Keratinocyte (primary cell): ENCODE measurements at regions not wholly inside any gene's neighbourhood (a gene's known extent, or its start where the extent isn't known, plus 50 kb on each side); places are given as distances from the start of the nearest gene placed in this dataset.

ENCODE experiments used
- DNase-seq: peaks from one replicate; pipeline ENCODE4 v3.0.0-alpha.2; 2011; ENCODE audit warnings: low read depth, missing footprints, low spot score
- FAIRE-seq: peaks from 2 replicates; lab custom pipeline; 2011; peaks lifted over from hg19 to GRCh38; lab: Jason Lieb, UNC
- H2AFZ ChIP-seq: 2 replicates; pipeline ENCODE4 v1.6.0; 2012; ENCODE audit warnings: low read length, control low read depth, inconsistent platforms; ENCODE audit not compliant: control insufficient read depth
- H3K27ac ChIP-seq: 2 replicates; pipeline ENCODE4 v1.5.1; 2011; ENCODE audit warnings: low read length; ENCODE audit not compliant: control insufficient read depth, insufficient read depth
- H3K27me3 ChIP-seq: 3 replicates; pipeline ENCODE4 v1.6.0; 2011; ENCODE audit warnings: low read length; ENCODE audit not compliant: control insufficient read depth, insufficient read depth; ENCODE audit errors: extremely low read depth
- H3K36me3 ChIP-seq, 2 experiments: 2 replicates in 1 of 2; 3 replicates in 1 of 2; pipeline ENCODE4 v1.5.1; 2011; ENCODE audit warnings: low read length in 2 of 2, mild to moderate bottlenecking in 1 of 2; ENCODE audit not compliant: control insufficient read depth in 2 of 2, insufficient read depth in 2 of 2; ENCODE audit errors: extremely low read depth in 1 of 2
- H3K4me1 ChIP-seq: 3 replicates; pipeline ENCODE4 v1.5.1; 2011; ENCODE audit warnings: low read length; ENCODE audit not compliant: control insufficient read depth, insufficient read depth; ENCODE audit errors: extremely low read depth
- H3K4me2 ChIP-seq: 3 replicates; pipeline ENCODE4 v1.6.0; 2011; ENCODE audit warnings: low read depth, low read length; ENCODE audit not compliant: control insufficient read depth, insufficient read depth; ENCODE audit errors: extremely low read depth
- H3K4me3 ChIP-seq, 3 experiments: fragments of 200-600 bp in 1 of 3; sonication (generic) in 1 of 3; 2 replicates in 2 of 3; 3 replicates in 1 of 3; pipeline ENCODE4 v1.5.1; 2011 to 2016; ENCODE audit warnings: low read length in 3 of 3, mild to moderate bottlenecking in 3 of 3, control low read depth in 2 of 3, inconsistent platforms in 1 of 3, low read depth in 1 of 3, mixed read lengths in 1 of 3, mixed run types in 1 of 3, moderate library complexity in 1 of 3; ENCODE audit not compliant: control insufficient read depth in 2 of 3, insufficient read depth in 2 of 3; ENCODE audit errors: extremely low read depth in 1 of 3
- H3K79me2 ChIP-seq: 2 replicates; pipeline ENCODE4 v1.6.0; 2012; ENCODE audit warnings: low read length; ENCODE audit not compliant: control insufficient read depth, insufficient read depth
- H3K9ac ChIP-seq: 3 replicates; pipeline ENCODE4 v1.6.0; 2011; ENCODE audit warnings: low read length; ENCODE audit not compliant: control insufficient read depth, insufficient read depth; ENCODE audit errors: extremely low read depth
- H3K9me1 ChIP-seq: 3 replicates; pipeline ENCODE4 v1.6.0; 2011; ENCODE audit warnings: low read length; ENCODE audit not compliant: control insufficient read depth, insufficient read depth; ENCODE audit errors: extremely low read depth
- H3K9me3 ChIP-seq: 2 replicates; pipeline ENCODE4 v1.5.1; 2012; ENCODE audit warnings: low read depth, low read length; ENCODE audit not compliant: control insufficient read depth
- H4K20me1 ChIP-seq: 3 replicates; pipeline ENCODE4 v1.6.0; 2011; ENCODE audit warnings: low read length; ENCODE audit not compliant: control insufficient read depth, insufficient read depth; ENCODE audit errors: extremely low read depth
- CTCF ChIP-seq, 3 experiments: IDR thresholded peaks in 1 of 3; conservative IDR thresholded peaks in 1 of 3; optimal IDR thresholded peaks in 1 of 3; 2 replicates in 2 of 3; 3 replicates in 1 of 3; pipeline versions ENCODE3 to v1.5.1; 2011; ENCODE audit warnings: low read length in 3 of 3, mild to moderate bottlenecking in 3 of 3, moderate library complexity in 2 of 3, control low read depth in 1 of 3, inconsistent platforms in 1 of 3; ENCODE audit not compliant: insufficient read depth in 2 of 3; ENCODE audit errors: extremely low read depth in 1 of 3
- EZH2 ChIP-seq: IDR thresholded peaks from one replicate; pipeline ENCODE4 v1.6.1; 2012; ENCODE audit warnings: inconsistent platforms, mild to moderate bottlenecking, low read length, moderate library complexity
- dilution Hi-C: fragments of 300-500 bp; cut with MboI; formaldehyde crosslinking; loops from one replicate; pipeline ENCODE4 v1.7.0; 2020; ENCODE audit warnings: low sequenced_read_pairs; ENCODE audit not compliant: extremely low pct_ligation_motif_present

- Histone ChIP-seq H3K9me3 (no peaks in the 10 kb centered on the region), H3K4me1 (no peaks in the 10 kb centered on the region), H4K20me1 (no peaks in the 10 kb centered on the region), H3K36me3 (no peaks in the 10 kb centered on the region), H3K4me3 (no peak overlapping the region), H3K27me3 (no peaks in the 10 kb centered on the region), H3K27ac (no peak overlapping the region), H3K9me1 (no peaks in the 10 kb centered on the region), H3K4me2 (no peak overlapping the region), H3K9ac (no peak overlapping the region), H3K79me2 (no peaks in the 10 kb centered on the region), H2AFZ (no peak overlapping the region)
- no peak for FAIRE-seq
- dilution Hi-C loops = no loop called here
- TF ChIP-seq EZH2 (no peak), CTCF (optimal IDR thresholded peaks at IDR 0.05 in 1 of 3, IDR thresholded peaks at IDR 0.05 in 1 of 3, conservative IDR thresholded peaks at IDR 0.05 in 1 of 3; ENCODE audit: extremely low read depth in 1 of 3, insufficient read depth in 2 of 3, low read length in 3 of 3) (no peak)
- no peak for DNase-seq
Observed at GRCh38 chr17:36835036-36835435, 102.2 kb upstream of the LHX1 start.

- H2AFZ ChIP-seq = no peak overlapping the region
- TF ChIP-seq EZH2 (no peak), CTCF (optimal IDR thresholded peaks at IDR 0.05 in 1 of 3, IDR thresholded peaks at IDR 0.05 in 1 of 3, conservative IDR thresholded peaks at IDR 0.05 in 1 of 3; ENCODE audit: extremely low read depth in 1 of 3, insufficient read depth in 2 of 3, low read length in 3 of 3) (peak in 1 of 3 experiments; percentile 16)
- no peak overlapping the region for H3K9ac ChIP-seq
- dilution Hi-C loops = no loop called here
- H3K4me1 ChIP-seq = no peaks in the 10 kb centered on the region
- no peaks in the 10 kb centered on the region for H3K9me3 ChIP-seq
- no peaks in the 10 kb centered on the region for H3K79me2 ChIP-seq
- no peaks in the 10 kb centered on the region for H4K20me1 ChIP-seq
- no peak overlapping the region for H3K27ac ChIP-seq
- no peak overlapping the region for H3K4me2 ChIP-seq
- DNase-seq = no peak
- no peak for FAIRE-seq
- H3K9me1 ChIP-seq = no peaks in the 10 kb centered on the region
- no peaks in the 10 kb centered on the region for H3K36me3 ChIP-seq
- H3K4me3 ChIP-seq = no peak overlapping the region
- H3K27me3 ChIP-seq = no peaks in the 10 kb centered on the region
Observed at GRCh38 chr17:36837195-36837938, 99.9 kb upstream of the LHX1 start.
